Osteoblast (primary cell): ENCODE measurements at regions not wholly inside any gene's neighbourhood (a gene's known extent, or its start where the extent isn't known, plus 50 kb on each side); places are given as distances from the start of the nearest gene placed in this dataset.

Source experiments
- DNase-seq: peaks from one replicate; pipeline ENCODE4 v3.0.0; 2011; ENCODE audit warnings: low spot score, mixed read lengths; ENCODE audit not compliant: insufficient read length; ENCODE audit errors: missing footprints
- H2AFZ ChIP-seq: 2 replicates; pipeline ENCODE4 v1.6.0; 2011; ENCODE audit warnings: mild to moderate bottlenecking, low read length
- H3K27ac ChIP-seq: 2 replicates; pipeline ENCODE4 v1.5.1; 2011; ENCODE audit warnings: mild to moderate bottlenecking, low read depth, low read length, moderate library complexity
- H3K27me3 ChIP-seq: 2 replicates; pipeline ENCODE4 v1.6.0; 2012; ENCODE audit warnings: mild to moderate bottlenecking, control low read depth, inconsistent platforms, low read length, moderate library complexity; ENCODE audit not compliant: insufficient read depth
- H3K36me3 ChIP-seq: 2 replicates; pipeline ENCODE4 v1.5.1; 2011; ENCODE audit warnings: mild to moderate bottlenecking, low read length, control low read depth, moderate library complexity; ENCODE audit not compliant: insufficient read depth
- H3K4me1 ChIP-seq: 2 replicates; pipeline ENCODE4 v1.5.1; 2011; ENCODE audit warnings: mild to moderate bottlenecking, low read length, control low read depth, moderate library complexity; ENCODE audit not compliant: insufficient read depth
- H3K4me2 ChIP-seq: 2 replicates; pipeline ENCODE4 v1.6.0; 2011; ENCODE audit warnings: mild to moderate bottlenecking, low read length; ENCODE audit not compliant: insufficient read depth
- H3K4me3 ChIP-seq: fragments of 200-600 bp; sonication (generic); 3 replicates; pipeline ENCODE4 v1.5.1; 2012; ENCODE audit warnings: mild to moderate bottlenecking, low read length, inconsistent platforms; ENCODE audit not compliant: insufficient read depth
- H3K79me2 ChIP-seq: 2 replicates; pipeline ENCODE4 v1.6.0; 2012; ENCODE audit warnings: mild to moderate bottlenecking, low read length, control low read depth, inconsistent platforms; ENCODE audit not compliant: insufficient read depth
- H3K9me3 ChIP-seq: 2 replicates; pipeline ENCODE4 v1.5.1; 2011; ENCODE audit warnings: low read depth, low read length, control low read depth
- H4K20me1 ChIP-seq: 2 replicates; pipeline ENCODE4 v1.6.0; 2012; ENCODE audit warnings: mild to moderate bottlenecking, low read length, control low read depth; ENCODE audit not compliant: insufficient read depth
- TF ChIP-seq, protein P1 (sequence below): IDR thresholded peaks from 2 replicates; pipeline ENCODE4 v1.5.1; 2011; ENCODE audit warnings: mild to moderate bottlenecking, low read depth, low read length, moderate library complexity; ENCODE audit errors: extremely low read depth

- Histone ChIP-seq H3K4me1 (no peaks in the 10 kb centered on the region), H4K20me1 (no peaks in the 10 kb centered on the region), H3K27ac (no peak overlapping the region), H3K4me2 (no peak overlapping the region), H3K9me3 (no peaks in the 10 kb centered on the region), H3K4me3 (no peak overlapping the region), H3K79me2 (no peaks in the 10 kb centered on the region), H3K36me3 (no peaks in the 10 kb centered on the region), H2AFZ (no peak overlapping the region), H3K27me3 (no peaks in the 10 kb centered on the region)
- TF ChIP-seq, protein P1, sequence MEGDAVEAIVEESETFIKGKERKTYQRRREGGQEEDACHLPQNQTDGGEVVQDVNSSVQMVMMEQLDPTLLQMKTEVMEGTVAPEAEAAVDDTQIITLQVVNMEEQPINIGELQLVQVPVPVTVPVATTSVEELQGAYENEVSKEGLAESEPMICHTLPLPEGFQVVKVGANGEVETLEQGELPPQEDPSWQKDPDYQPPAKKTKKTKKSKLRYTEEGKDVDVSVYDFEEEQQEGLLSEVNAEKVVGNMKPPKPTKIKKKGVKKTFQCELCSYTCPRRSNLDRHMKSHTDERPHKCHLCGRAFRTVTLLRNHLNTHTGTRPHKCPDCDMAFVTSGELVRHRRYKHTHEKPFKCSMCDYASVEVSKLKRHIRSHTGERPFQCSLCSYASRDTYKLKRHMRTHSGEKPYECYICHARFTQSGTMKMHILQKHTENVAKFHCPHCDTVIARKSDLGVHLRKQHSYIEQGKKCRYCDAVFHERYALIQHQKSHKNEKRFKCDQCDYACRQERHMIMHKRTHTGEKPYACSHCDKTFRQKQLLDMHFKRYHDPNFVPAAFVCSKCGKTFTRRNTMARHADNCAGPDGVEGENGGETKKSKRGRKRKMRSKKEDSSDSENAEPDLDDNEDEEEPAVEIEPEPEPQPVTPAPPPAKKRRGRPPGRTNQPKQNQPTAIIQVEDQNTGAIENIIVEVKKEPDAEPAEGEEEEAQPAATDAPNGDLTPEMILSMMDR = no peak
- DNase-seq = no peak
Measured at GRCh38 chr5:152527358-152528052, 122.4 kb upstream of the NMUR2 start.

DNA sequence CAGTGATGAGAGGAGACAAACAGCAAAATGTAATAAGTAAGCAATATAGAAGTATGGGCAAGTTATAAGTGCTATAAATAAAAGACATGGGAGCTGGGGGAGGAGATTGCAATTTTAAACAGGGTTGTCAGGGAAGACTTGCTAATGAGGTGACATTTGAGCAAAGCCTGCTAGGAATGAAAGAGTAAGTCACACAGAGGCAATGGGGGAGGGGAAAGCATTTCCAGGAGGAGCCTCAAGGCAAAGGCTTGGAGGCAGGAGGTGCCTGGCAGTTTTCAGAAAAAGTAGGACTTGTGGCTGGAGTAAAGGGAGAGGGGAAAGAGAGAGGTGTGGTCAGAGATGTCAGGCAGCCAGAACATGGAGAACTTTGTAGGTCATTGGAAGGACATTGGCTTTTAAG lies 124.4 kb upstream of the NMUR2 start:
- H2AFZ ChIP-seq = no peak overlapping the region
- H3K4me1 ChIP-seq = no peaks in the 10 kb centered on the region
- TF ChIP-seq, protein P1 = no peak
- no peaks in the 10 kb centered on the region for H4K20me1 ChIP-seq
- H3K36me3 ChIP-seq = no peaks in the 10 kb centered on the region
- DNase-seq = no peak
- H3K27me3 ChIP-seq = no peaks in the 10 kb centered on the region
- H3K9me3 ChIP-seq = no peaks in the 10 kb centered on the region
- no peak overlapping the region for H3K4me3 ChIP-seq
- no peak overlapping the region for H3K27ac ChIP-seq
- H3K4me2 ChIP-seq = no peak overlapping the region
- no peaks in the 10 kb centered on the region for H3K79me2 ChIP-seq

GRCh38 chr5:152532714-152533113 lies 127.6 kb upstream of the NMUR2 start:
- H3K36me3 ChIP-seq = no peaks in the 10 kb centered on the region
- no peak overlapping the region for H3K27ac ChIP-seq
- H3K9me3 ChIP-seq = no peaks in the 10 kb centered on the region
- no peak overlapping the region for H3K4me2 ChIP-seq
- TF ChIP-seq, protein P1 = peak; percentile 61
- H4K20me1 ChIP-seq = no peaks in the 10 kb centered on the region
- H3K4me3 ChIP-seq = no peak overlapping the region
- H3K4me1 ChIP-seq = no peaks in the 10 kb centered on the region
- no peak for DNase-seq
- no peaks in the 10 kb centered on the region for H3K27me3 ChIP-seq
- H3K79me2 ChIP-seq = no peaks in the 10 kb centered on the region
- no peak overlapping the region for H2AFZ ChIP-seq

- Histone ChIP-seq H3K79me2 (no peaks in the 10 kb centered on the region), H4K20me1 (no peaks in the 10 kb centered on the region), H3K9me3 (no peaks in the 10 kb centered on the region), H3K27ac (no peak overlapping the region), H3K36me3 (no peaks in the 10 kb centered on the region), H3K4me3 (no peak overlapping the region), H2AFZ (no peak overlapping the region), H3K27me3 (no peaks in the 10 kb centered on the region), H3K4me2 (no peak overlapping the region), H3K4me1 (no peaks in the 10 kb centered on the region)
- TF ChIP-seq, protein P1 = no peak
- DNase-seq = no peak
Measured at GRCh38 chr5:152534641-152535040, 129.6 kb upstream of the NMUR2 start.
